NCI-H2081 (cell line): ENCODE measurements at regions not wholly inside any gene's neighbourhood (a gene's known extent, or its start where the extent isn't known, plus 50 kb on each side); places are given as distances from the start of the nearest gene placed in this dataset.
"Not testable (repeated sequence)": the region's sequence is repeated elsewhere in the genome, so short reads cannot be mapped to it uniquely, and the experiment has no call there.

Source experiments
- DNase-seq, 2 experiments: peaks; one replicate each; lab custom pipeline; 2025; lab: John Stamatoyannopoulos, UW

- DNase-seq = no peak
Measured at GRCh38 chr18:38497266-38497665, 931.7 kb upstream of the CELF4 start.

GRCh38 chr18:38496222-38496793, 930.7 kb upstream of the CELF4 start:
- no peak for DNase-seq

- no peak for DNase-seq
Measured at GRCh38 chr18:38494065-38494464, 928.5 kb upstream of the CELF4 start.

- no peak for DNase-seq
Measured at GRCh38 chr18:38491195-38491594, 925.6 kb upstream of the CELF4 start.

- not testable (repeated sequence) for DNase-seq
Measured at GRCh38 chr18:38489721-38490120, 924.1 kb upstream of the CELF4 start.

- DNase-seq = no peak
Measured at GRCh38 chr18:38487521-38487920, 921.9 kb upstream of the CELF4 start.

- DNase-seq = no peak
Measured at GRCh38 chr18:38483326-38483725, 917.7 kb upstream of the CELF4 start.

- peak; percentile 17 to 46 for DNase-seq
Measured at GRCh38 chr18:38481576-38481975, 916.0 kb upstream of the CELF4 start.

- no peak for DNase-seq
Measured at GRCh38 chr18:38475686-38476085, 910.1 kb upstream of the CELF4 start.

- DNase-seq = no peak
Measured at GRCh38 chr18:38473535-38473934, 907.9 kb upstream of the CELF4 start.

GRCh38 chr18:38470421-38470820, 904.8 kb upstream of the CELF4 start:
- no peak for DNase-seq

- DNase-seq = no peak
Measured at GRCh38 chr18:38466426-38466825, 900.8 kb upstream of the CELF4 start.

- no peak for DNase-seq
Measured at GRCh38 chr18:38464024-38464423, 898.4 kb upstream of the CELF4 start.

GRCh38 chr18:38460657-38461056, 895.1 kb upstream of the CELF4 start:
- DNase-seq = no peak

GRCh38 chr18:38459131-38459994, 893.8 kb upstream of the CELF4 start:
- DNase-seq = no peak

GRCh38 chr18:38458698-38459097, 893.1 kb upstream of the CELF4 start:
- no peak for DNase-seq

- no peak for DNase-seq
Measured at GRCh38 chr18:38456253-38456652, 890.7 kb upstream of the CELF4 start.

- no peak for DNase-seq
Measured at GRCh38 chr18:38454764-38455469, 889.3 kb upstream of the CELF4 start.

- DNase-seq = peak in 1 of 2 experiments; percentile 25
Measured at GRCh38 chr18:38453880-38454279, 888.3 kb upstream of the CELF4 start.

- DNase-seq = no peak
Measured at GRCh38 chr18:38450876-38451275, 885.3 kb upstream of the CELF4 start.

GRCh38 chr18:38445804-38446145, 880.2 kb upstream of the CELF4 start:
- DNase-seq = no peak

GRCh38 chr18:38444971-38445803, 879.6 kb upstream of the CELF4 start:
- no peak for DNase-seq
